IMR-90 (cell line): ENCODE measurements at regions not wholly inside any gene's neighbourhood (a gene's known extent, or its start where the extent isn't known, plus 50 kb on each side); places are given as distances from the start of the nearest gene placed in this dataset.

Source experiments
- ATAC-seq: fragments of 200-7000 bp; cut with Tn5 transposase; 2 replicates; pipeline ENCODE4 v1.9.1; 2020; ENCODE audit warnings: low read depth, mild to moderate bottlenecking, moderate library complexity
- BruUV-seq: library from RNA; stranded (reverse); fragments of 400-500 nt; replicated peaks from 2 replicates; lab custom pipeline; 2021; lab: Mats Ljungman, UMichigan
- CTCF ChIA-PET: fragments of 300-600 bp; formaldehyde crosslinking; extraction: SDS; loops from one replicate; lab custom pipeline; 2021; ENCODE audit warnings: antibody characterized with exemption; lab: Yijun Ruan, JAX
- POLR2A ChIA-PET: fragments of 300-600 bp; sonication (Branson Sonifier 250); formaldehyde crosslinking; loops from one replicate; lab custom pipeline; 2022; ENCODE audit warnings: antibody characterized with exemption; ENCODE audit not compliant: unreplicated experiment; lab: Charles Lee
- DNase-seq: peaks from one replicate; pipeline ENCODE4 v3.0.0; 2013
- H2AFZ ChIP-seq: replicated peaks from 2 replicates; pipeline ENCODE3; 2013; ENCODE audit warnings: low read length, mild to moderate bottlenecking; ENCODE audit not compliant: poor library complexity
- H2AK5ac ChIP-seq: 2 replicates; pipeline ENCODE4 v1.6.1; 2013; ENCODE audit warnings: low read depth, low read length, inconsistent platforms
- H2AK9ac ChIP-seq: replicated peaks from 2 replicates; pipeline ENCODE3; 2013; ENCODE audit warnings: mild to moderate bottlenecking, low read depth, low read length, moderate library complexity; ENCODE audit not compliant: poor library complexity
- H2BK120ac ChIP-seq: 2 replicates; pipeline ENCODE4 v1.6.1; 2013; ENCODE audit warnings: low read depth, low read length, inconsistent platforms
- H2BK15ac ChIP-seq: 3 replicates; pipeline ENCODE4 v1.6.1; 2013; ENCODE audit warnings: low read depth, low read length, inconsistent platforms
- H2BK20ac ChIP-seq: 2 replicates; pipeline ENCODE4 v1.6.1; 2013; ENCODE audit warnings: low read depth, mild to moderate bottlenecking, inconsistent platforms, low read length, moderate library complexity
- H2BK5ac ChIP-seq: 2 replicates; pipeline ENCODE4 v1.6.1; 2013; ENCODE audit warnings: mild to moderate bottlenecking, low read depth, low read length, inconsistent platforms; ENCODE audit not compliant: poor library complexity, severe bottlenecking
- H3K14ac ChIP-seq: replicated peaks from 2 replicates; pipeline ENCODE4 v1.6.1; 2013; ENCODE audit warnings: low read depth, low read length, inconsistent platforms
- H3K18ac ChIP-seq: 2 replicates; pipeline ENCODE4 v1.6.1; 2013; ENCODE audit warnings: low read depth, low read length, control low read depth
- H3K23ac ChIP-seq: 2 replicates; pipeline ENCODE4 v1.6.1; 2013; ENCODE audit warnings: low read depth, low read length, inconsistent platforms
- H3K27ac ChIP-seq: 2 replicates; pipeline ENCODE4 v1.5.1; 2013; ENCODE audit warnings: mild to moderate bottlenecking, control low read depth, low read length; ENCODE audit not compliant: insufficient read depth
- H3K27me3 ChIP-seq: 2 replicates; pipeline ENCODE4 v1.6.1; 2013; ENCODE audit warnings: low read length; ENCODE audit not compliant: control insufficient read depth, insufficient read depth
- H3K36me3 ChIP-seq: 2 replicates; pipeline ENCODE4 v1.6.1; 2013; ENCODE audit warnings: low read length, mixed read lengths; ENCODE audit not compliant: control insufficient read depth, insufficient read depth
- H3K4ac ChIP-seq: 2 replicates; pipeline ENCODE4 v1.6.1; 2013; ENCODE audit warnings: low read depth, low read length, inconsistent platforms
- H3K4me1 ChIP-seq: 2 replicates; pipeline ENCODE4 v1.6.1; 2013; ENCODE audit warnings: low read length, mixed read lengths; ENCODE audit not compliant: control insufficient read depth, insufficient read depth
- H3K4me2 ChIP-seq: 2 replicates; pipeline ENCODE4 v1.6.1; 2013; ENCODE audit warnings: low read depth, mild to moderate bottlenecking, control low read depth, low read length, moderate library complexity
- H3K4me3 ChIP-seq: 2 replicates; pipeline ENCODE4 v1.5.1; 2013; ENCODE audit warnings: low read depth, mild to moderate bottlenecking, control low read depth, low read length, moderate library complexity; ENCODE audit not compliant: insufficient read depth
- H3K56ac ChIP-seq: 2 replicates; pipeline ENCODE4 v1.6.1; 2013; ENCODE audit warnings: low read length, inconsistent platforms; ENCODE audit not compliant: insufficient read depth; ENCODE audit errors: extremely low read depth
- H3K79me1 ChIP-seq, 2 experiments: 2 replicates each; pipeline ENCODE4 v1.6.1; 2013; ENCODE audit warnings: low read length in 2 of 2, inconsistent platforms in 1 of 2, low read depth in 1 of 2
- H3K9ac ChIP-seq: 2 replicates; pipeline ENCODE4 v1.6.1; 2013; ENCODE audit warnings: low read depth, low read length, control low read depth
- H3K9me1 ChIP-seq: 2 replicates; pipeline ENCODE4 v1.6.1; 2013; ENCODE audit warnings: low read length, inconsistent platforms; ENCODE audit not compliant: insufficient read depth
- H3K9me3 ChIP-seq: 2 replicates; pipeline ENCODE4 v1.6.1; 2013; ENCODE audit warnings: low read length; ENCODE audit not compliant: control insufficient read depth, insufficient read depth
- H4K20me1 ChIP-seq: 2 replicates; pipeline ENCODE4 v1.6.1; 2013; ENCODE audit warnings: low read length, inconsistent platforms; ENCODE audit not compliant: insufficient read depth
- H4K5ac ChIP-seq: 2 replicates; pipeline ENCODE4 v1.6.1; 2013; ENCODE audit warnings: mild to moderate bottlenecking, low read depth, low read length, control low read depth
- H4K8ac ChIP-seq, 2 experiments: 2 replicates each; pipeline ENCODE4 v1.6.1; 2013; ENCODE audit warnings: low read depth in 2 of 2, low read length in 2 of 2, control low read depth in 1 of 2, inconsistent platforms in 1 of 2
- H4K91ac ChIP-seq: 2 replicates; pipeline ENCODE4 v1.6.1; 2013; ENCODE audit warnings: low read depth, low read length, inconsistent platforms; ENCODE audit not compliant: insufficient read depth
- BHLHE40 ChIP-seq: fragments of 150-350 bp; IDR thresholded peaks from 2 replicates; pipeline ENCODE4 v1.6.1; 2016; ENCODE audit warnings: mild to moderate bottlenecking, low read depth, low read length
- CEBPB ChIP-seq: IDR thresholded peaks from 2 replicates; pipeline ENCODE4 v1.6.1; 2012; ENCODE audit warnings: low read depth, low read length, improper control_type of control experiment
- CHD1 ChIP-seq: IDR thresholded peaks from 2 replicates; pipeline ENCODE4 v1.6.1; 2012; ENCODE audit warnings: low read depth, low read length, improper control_type of control experiment
- FOS ChIP-seq: fragments of 150-350 bp; IDR thresholded peaks from 2 replicates; pipeline ENCODE4 v1.6.1; 2016; ENCODE audit warnings: low read depth, low read length
- MAFK ChIP-seq: IDR thresholded peaks from 2 replicates; pipeline ENCODE4 v1.6.1; 2012; ENCODE audit warnings: low read depth, low read length, improper control_type of control experiment
- MAZ ChIP-seq: IDR thresholded peaks from 2 replicates; pipeline ENCODE4 v1.6.1; 2012; ENCODE audit warnings: low read depth, mild to moderate bottlenecking, low read length, improper control_type of control experiment, moderate library complexity, borderline replicate concordance
- MXI1 ChIP-seq: IDR thresholded peaks from 2 replicates; pipeline ENCODE4 v1.6.1; 2012; ENCODE audit warnings: low read depth, mild to moderate bottlenecking, low read length, moderate library complexity, borderline replicate concordance
- NFE2L2 ChIP-seq: fragments of 150-350 bp; IDR thresholded peaks from 2 replicates; pipeline ENCODE4 v1.6.1; 2016; ENCODE audit warnings: low read depth, mild to moderate bottlenecking, low read length
- POLR2A ChIP-seq: IDR thresholded peaks from 2 replicates; pipeline ENCODE4 v1.6.1; 2012; ENCODE audit warnings: mild to moderate bottlenecking, low read depth, low read length
- RAD21 ChIP-seq: IDR thresholded peaks from 2 replicates; pipeline ENCODE4 v1.6.1; 2012; ENCODE audit warnings: low read length, improper control_type of control experiment
- RCOR1 ChIP-seq: IDR thresholded peaks from 2 replicates; pipeline ENCODE4 v1.6.1; 2012; ENCODE audit warnings: mild to moderate bottlenecking, low read length, improper control_type of control experiment; ENCODE audit not compliant: insufficient replicate concordance
- RFX5 ChIP-seq: IDR thresholded peaks from 2 replicates; pipeline ENCODE4 v1.8.0; 2012; ENCODE audit warnings: low read depth, mild to moderate bottlenecking, low read length, moderate library complexity
- SMC3 ChIP-seq: fragments of 150-350 bp; IDR thresholded peaks from 2 replicates; pipeline ENCODE4 v1.6.1; 2016; ENCODE audit warnings: low read depth, mild to moderate bottlenecking, antibody characterized with exemption, low read length, moderate library complexity
- WGBS, 2 experiments: methylation state at CpG; one replicate each; pipeline versions ENCODE4 v1.1.5 to v1.1.7; 2013; ENCODE audit warnings: missing lambda C conversion rate in 2 of 2; ENCODE audit not compliant: insufficient read length in 1 of 2; ENCODE audit errors: extremely low coverage in 2 of 2; 5-methylcytosine and 5-hydroxymethylcytosine counted together
- dilution Hi-C: fragments of 300-500 bp; cut with HindIII; formaldehyde crosslinking; loops from one replicate; pipeline ENCODE4 v1.14.3; 2018; ENCODE audit warnings: low sequenced_read_pairs; ENCODE audit not compliant: unreplicated experiment
- in situ Hi-C: fragments of 300-500 bp; cut with MboI; formaldehyde crosslinking; loops from 3 replicates; pipeline ENCODE4 v1.14.3; 2019; ENCODE audit warnings: low sequenced_read_pairs, inconsistent platforms, mixed read lengths
- intact Hi-C: fragments of 100-400 bp; cut with micrococcal nuclease; formaldehyde crosslinking; loops from 2 replicates; pipeline ENCODE4 v1.10.0; 2022
- TF ChIP-seq, protein P1 (sequence below): fragments of 150-350 bp; IDR thresholded peaks from 2 replicates; pipeline ENCODE4 v1.6.1; 2017; ENCODE audit warnings: mild to moderate bottlenecking, antibody characterized with exemption, low read length, low read depth
- TF ChIP-seq, protein P2 (sequence below): conservative IDR thresholded peaks from 2 replicates; pipeline ENCODE4 v1.5.1; 2012; ENCODE audit warnings: mild to moderate bottlenecking, low read depth, low read length, improper control_type of control experiment
- TF ChIP-seq, protein P3 (sequence below): fragments of 150-350 bp; IDR thresholded peaks from 2 replicates; pipeline ENCODE4 v1.6.1; 2016; ENCODE audit warnings: low read depth, mild to moderate bottlenecking, low read length, moderate library complexity, borderline replicate concordance

DNA sequence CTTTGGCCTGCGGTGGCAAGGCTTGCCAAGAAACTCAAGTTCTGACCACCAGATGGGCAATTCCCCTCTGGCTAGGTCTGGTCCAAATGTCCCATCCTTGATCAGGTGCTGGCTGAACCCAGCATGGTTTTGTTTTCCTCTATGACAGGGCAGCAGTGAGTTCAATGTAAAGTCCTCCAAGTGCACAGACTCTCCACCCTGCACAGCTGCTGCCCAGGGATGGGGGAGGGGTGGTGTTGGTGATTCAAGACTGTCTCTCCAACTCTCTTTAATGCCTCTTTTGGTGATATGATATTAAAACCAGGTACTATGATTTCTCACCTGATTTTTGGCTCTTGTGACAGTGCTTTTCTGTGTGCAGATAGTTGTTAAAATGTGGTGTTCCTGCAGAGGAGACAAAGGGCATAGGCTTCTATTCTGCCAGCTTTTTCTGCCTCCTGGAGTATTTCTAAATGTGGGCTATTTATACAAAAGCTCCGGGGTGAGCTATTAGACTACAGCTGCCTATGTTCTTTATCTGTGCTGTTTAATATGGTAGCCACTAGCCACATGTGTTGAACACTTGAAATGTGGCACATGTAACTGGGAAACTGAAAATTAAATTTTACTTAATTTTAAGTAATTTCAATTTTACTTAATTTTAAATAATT, 64.0 kb upstream of the STK39 start:
- 0% methylated on average over 1 of the region's 2 CpGs; no CpG with 5 or more reads in 1 of the 2 experiments for WGBS, 2 experiments

More for the DNA sequence above, 64.0 kb upstream of the STK39 start:
- no peak overlapping the region for H3K4me2 ChIP-seq
- H2AFZ ChIP-seq: no peak overlapping the region
- in situ Hi-C loops: no loop called here
- peaks cover 4% of the 10 kb centered on the region; the same call in 1 of the 2 replicates for H3K4me1 ChIP-seq
- H3K23ac ChIP-seq: no peak overlapping the region
- H3K9ac ChIP-seq: no peak overlapping the region
- no peak overlapping the region for H2BK20ac ChIP-seq
- ATAC-seq (no peak), DNase-seq (no peak)
- no peak overlapping the region for H3K14ac ChIP-seq
- TF ChIP-seq MXI1 (no peak), RAD21 (no peak), MAZ (no peak), CEBPB (no peak), MAFK (no peak), NFE2L2 (no peak), FOS (no peak), CHD1 (no peak), RFX5 (no peak), SMC3 (no peak), RCOR1 (no peak), BHLHE40 (no peak), POLR2A (no peak)
- TF ChIP-seq, protein P1, sequence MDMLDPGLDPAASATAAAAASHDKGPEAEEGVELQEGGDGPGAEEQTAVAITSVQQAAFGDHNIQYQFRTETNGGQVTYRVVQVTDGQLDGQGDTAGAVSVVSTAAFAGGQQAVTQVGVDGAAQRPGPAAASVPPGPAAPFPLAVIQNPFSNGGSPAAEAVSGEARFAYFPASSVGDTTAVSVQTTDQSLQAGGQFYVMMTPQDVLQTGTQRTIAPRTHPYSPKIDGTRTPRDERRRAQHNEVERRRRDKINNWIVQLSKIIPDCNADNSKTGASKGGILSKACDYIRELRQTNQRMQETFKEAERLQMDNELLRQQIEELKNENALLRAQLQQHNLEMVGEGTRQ: no peak
- TF ChIP-seq, protein P2, sequence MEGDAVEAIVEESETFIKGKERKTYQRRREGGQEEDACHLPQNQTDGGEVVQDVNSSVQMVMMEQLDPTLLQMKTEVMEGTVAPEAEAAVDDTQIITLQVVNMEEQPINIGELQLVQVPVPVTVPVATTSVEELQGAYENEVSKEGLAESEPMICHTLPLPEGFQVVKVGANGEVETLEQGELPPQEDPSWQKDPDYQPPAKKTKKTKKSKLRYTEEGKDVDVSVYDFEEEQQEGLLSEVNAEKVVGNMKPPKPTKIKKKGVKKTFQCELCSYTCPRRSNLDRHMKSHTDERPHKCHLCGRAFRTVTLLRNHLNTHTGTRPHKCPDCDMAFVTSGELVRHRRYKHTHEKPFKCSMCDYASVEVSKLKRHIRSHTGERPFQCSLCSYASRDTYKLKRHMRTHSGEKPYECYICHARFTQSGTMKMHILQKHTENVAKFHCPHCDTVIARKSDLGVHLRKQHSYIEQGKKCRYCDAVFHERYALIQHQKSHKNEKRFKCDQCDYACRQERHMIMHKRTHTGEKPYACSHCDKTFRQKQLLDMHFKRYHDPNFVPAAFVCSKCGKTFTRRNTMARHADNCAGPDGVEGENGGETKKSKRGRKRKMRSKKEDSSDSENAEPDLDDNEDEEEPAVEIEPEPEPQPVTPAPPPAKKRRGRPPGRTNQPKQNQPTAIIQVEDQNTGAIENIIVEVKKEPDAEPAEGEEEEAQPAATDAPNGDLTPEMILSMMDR: no peak
- TF ChIP-seq, protein P3, sequence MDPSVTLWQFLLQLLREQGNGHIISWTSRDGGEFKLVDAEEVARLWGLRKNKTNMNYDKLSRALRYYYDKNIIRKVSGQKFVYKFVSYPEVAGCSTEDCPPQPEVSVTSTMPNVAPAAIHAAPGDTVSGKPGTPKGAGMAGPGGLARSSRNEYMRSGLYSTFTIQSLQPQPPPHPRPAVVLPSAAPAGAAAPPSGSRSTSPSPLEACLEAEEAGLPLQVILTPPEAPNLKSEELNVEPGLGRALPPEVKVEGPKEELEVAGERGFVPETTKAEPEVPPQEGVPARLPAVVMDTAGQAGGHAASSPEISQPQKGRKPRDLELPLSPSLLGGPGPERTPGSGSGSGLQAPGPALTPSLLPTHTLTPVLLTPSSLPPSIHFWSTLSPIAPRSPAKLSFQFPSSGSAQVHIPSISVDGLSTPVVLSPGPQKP: no peak
- ChIA-PET POLR2A (no interaction called here), CTCF (no interaction called here)
- no peak overlapping the region for H2BK5ac ChIP-seq
- no peaks in the 10 kb centered on the region for H3K9me1 ChIP-seq
- no peak overlapping the region for H3K4me3 ChIP-seq
- no peaks in the 10 kb centered on the region for H4K20me1 ChIP-seq
- no peak overlapping the region for H3K56ac ChIP-seq
- no peak overlapping the region for H3K27ac ChIP-seq
- no peak overlapping the region for H4K91ac ChIP-seq
- no peaks in the 10 kb centered on the region for H3K27me3 ChIP-seq
- H3K79me1 ChIP-seq: no peaks in the 10 kb centered on the region
- no peaks in the 10 kb centered on the region for H3K9me3 ChIP-seq
- H3K18ac ChIP-seq: no peak overlapping the region; the same call in 1 of the 2 replicates
- H2AK5ac ChIP-seq: no peak overlapping the region
- H4K8ac ChIP-seq: no peak overlapping the region
- no peak overlapping the region for H2AK9ac ChIP-seq
- H4K5ac ChIP-seq: no peak overlapping the region
- H3K36me3 ChIP-seq: no peaks in the 10 kb centered on the region
- no peak overlapping the region for H2BK120ac ChIP-seq
- H2BK15ac ChIP-seq: no peak overlapping the region
- intact Hi-C loops: no loop called here
- BruUV-seq: no TSS peak
- no peak overlapping the region for H3K4ac ChIP-seq
- dilution Hi-C loops: no loop called here
